Neural crest cell (in vitro differentiated cells): ENCODE measurements at regions not wholly inside any gene's neighbourhood (a gene's known extent, or its start where the extent isn't known, plus 50 kb on each side); places are given as distances from the start of the nearest gene placed in this dataset.

ENCODE experiments used
- DNase-seq: peaks from one replicate; pipeline ENCODE4 v3.0.0; 2021; ENCODE audit warnings: low read depth, mixed read lengths, low spot score
- H3K27ac Mint-ChIP-seq: one replicate; pipeline ENCODE4 v1.8.0; 2021; ENCODE audit warnings: mild to moderate bottlenecking, mixed read lengths; ENCODE audit not compliant: unreplicated experiment
- H3K27me3 Mint-ChIP-seq: 2 replicates; pipeline ENCODE4 v1.8.0; 2021; ENCODE audit warnings: low read depth, mild to moderate bottlenecking, mixed read lengths
- H3K36me3 Mint-ChIP-seq: 2 replicates; pipeline ENCODE4 v1.8.0; 2021; ENCODE audit warnings: low read depth, mild to moderate bottlenecking, mixed read lengths
- H3K4me1 Mint-ChIP-seq: 2 replicates; pipeline ENCODE4 v1.8.0; 2021; ENCODE audit warnings: mixed read lengths
- H3K4me3 Mint-ChIP-seq: one replicate; pipeline ENCODE4 v1.8.0; 2021; ENCODE audit warnings: mild to moderate bottlenecking, mixed read lengths
- H3K9me3 Mint-ChIP-seq: 2 replicates; pipeline ENCODE4 v1.8.0; 2021; ENCODE audit warnings: mixed read lengths
- TF ChIP-seq, protein P1 (sequence below): fragments of 200-600 bp; sonication (generic); conservative IDR thresholded peaks from 2 replicates; pipeline ENCODE4 v1.5.0; 2021; ENCODE audit warnings: antibody characterized with exemption, mild to moderate bottlenecking

GRCh38 chr5:143659599-143660238, 152.2 kb upstream of the HMHB1 start:
- H3K27ac Mint-ChIP-seq: no peak overlapping the region
- TF ChIP-seq, protein P1, sequence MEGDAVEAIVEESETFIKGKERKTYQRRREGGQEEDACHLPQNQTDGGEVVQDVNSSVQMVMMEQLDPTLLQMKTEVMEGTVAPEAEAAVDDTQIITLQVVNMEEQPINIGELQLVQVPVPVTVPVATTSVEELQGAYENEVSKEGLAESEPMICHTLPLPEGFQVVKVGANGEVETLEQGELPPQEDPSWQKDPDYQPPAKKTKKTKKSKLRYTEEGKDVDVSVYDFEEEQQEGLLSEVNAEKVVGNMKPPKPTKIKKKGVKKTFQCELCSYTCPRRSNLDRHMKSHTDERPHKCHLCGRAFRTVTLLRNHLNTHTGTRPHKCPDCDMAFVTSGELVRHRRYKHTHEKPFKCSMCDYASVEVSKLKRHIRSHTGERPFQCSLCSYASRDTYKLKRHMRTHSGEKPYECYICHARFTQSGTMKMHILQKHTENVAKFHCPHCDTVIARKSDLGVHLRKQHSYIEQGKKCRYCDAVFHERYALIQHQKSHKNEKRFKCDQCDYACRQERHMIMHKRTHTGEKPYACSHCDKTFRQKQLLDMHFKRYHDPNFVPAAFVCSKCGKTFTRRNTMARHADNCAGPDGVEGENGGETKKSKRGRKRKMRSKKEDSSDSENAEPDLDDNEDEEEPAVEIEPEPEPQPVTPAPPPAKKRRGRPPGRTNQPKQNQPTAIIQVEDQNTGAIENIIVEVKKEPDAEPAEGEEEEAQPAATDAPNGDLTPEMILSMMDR: no peak
- no peaks in the 10 kb centered on the region for H3K9me3 Mint-ChIP-seq

GRCh38 chr5:143658956-143659355, 153.0 kb upstream of the HMHB1 start:
- TF ChIP-seq, protein P1: no peak

More at GRCh38 chr5:143659599-143660238, 152.2 kb upstream of the HMHB1 start:
- Mint-ChIP-seq H3K27me3 (no peaks in the 10 kb centered on the region), H3K4me3 (no peak overlapping the region), H3K4me1 (no peaks in the 10 kb centered on the region), H3K36me3 (no peaks in the 10 kb centered on the region)
- no peak for DNase-seq

GRCh38 chr5:143657647-143658285, 154.2 kb upstream of the HMHB1 start:
- H3K4me1 Mint-ChIP-seq: no peaks in the 10 kb centered on the region
- no peak overlapping the region for H3K4me3 Mint-ChIP-seq
- H3K9me3 Mint-ChIP-seq: no peaks in the 10 kb centered on the region
- TF ChIP-seq, protein P1: no peak
- no peaks in the 10 kb centered on the region for H3K27me3 Mint-ChIP-seq
- no peaks in the 10 kb centered on the region for H3K36me3 Mint-ChIP-seq
- no peak for DNase-seq
- H3K27ac Mint-ChIP-seq: no peak overlapping the region

More at GRCh38 chr5:143658956-143659355, 153.0 kb upstream of the HMHB1 start:
- Mint-ChIP-seq H3K27ac (no peak overlapping the region), H3K27me3 (no peaks in the 10 kb centered on the region), H3K36me3 (no peaks in the 10 kb centered on the region), H3K4me3 (no peak overlapping the region), H3K4me1 (no peaks in the 10 kb centered on the region), H3K9me3 (no peaks in the 10 kb centered on the region)
- DNase-seq: no peak

- H3K4me3 Mint-ChIP-seq: no peak overlapping the region
- no peaks in the 10 kb centered on the region for H3K9me3 Mint-ChIP-seq
- no peaks in the 10 kb centered on the region for H3K4me1 Mint-ChIP-seq
- no peak overlapping the region for H3K27ac Mint-ChIP-seq
- TF ChIP-seq, protein P1: no peak
- no peaks in the 10 kb centered on the region for H3K27me3 Mint-ChIP-seq
- no peak for DNase-seq
- H3K36me3 Mint-ChIP-seq: no peaks in the 10 kb centered on the region
These were observed 158.1 kb upstream of the HMHB1 start for GRCh38 chr5:143653766-143654282.

GRCh38 chr5:143653256-143653655, 158.7 kb upstream of the HMHB1 start:
- DNase-seq: no peak
- H3K27me3 Mint-ChIP-seq: no peaks in the 10 kb centered on the region
- H3K4me1 Mint-ChIP-seq: no peaks in the 10 kb centered on the region
- no peaks in the 10 kb centered on the region for H3K36me3 Mint-ChIP-seq
- no peaks in the 10 kb centered on the region for H3K9me3 Mint-ChIP-seq
- H3K4me3 Mint-ChIP-seq: no peak overlapping the region
- TF ChIP-seq, protein P1: no peak
- H3K27ac Mint-ChIP-seq: no peak overlapping the region
